Tibial artery (tissue), 4 donors: ENCODE measurements at regions not wholly inside any gene's neighbourhood (a gene's known extent, or its start where the extent isn't known, plus 50 kb on each side); places are given as distances from the start of the nearest gene placed in this dataset.

ENCODE experiments used
- DNase-seq, 2 donors: peaks; one replicate each; pipeline ENCODE4 v3.0.0-alpha.2; 2019
- H3K27ac ChIP-seq, 2 donors: fragments of 200-600 bp; sonication (generic) in 1 of 2; 1 replicate in 1 of 2; 2 replicates in 1 of 2; pipeline ENCODE4 v1.5.1; 2018 to 2019; ENCODE audit warnings: mild to moderate bottlenecking in 1 of 2
- H3K27me3 ChIP-seq, 2 donors: fragments of 200-600 bp; sonication (generic) in 1 of 2; one replicate each; pipeline versions ENCODE4 v1.5.1 to v1.6.0; 2016 to 2019
- H3K36me3 ChIP-seq, 3 donors: fragments of 200-600 bp; sonication (generic) in 2 of 3; one replicate each; pipeline ENCODE4 v1.5.1; 2016 to 2019; ENCODE audit warnings: mild to moderate bottlenecking in 2 of 3
- H3K4me1 ChIP-seq, 4 donors: fragments of 200-600 bp; sonication (generic) in 2 of 4; 1 replicate in 3 of 4; 2 replicates in 1 of 4; pipeline ENCODE4 v1.5.1; 2016 to 2019
- H3K4me3 ChIP-seq, 2 donors: fragments of 200-600 bp; sonication (generic) in 1 of 2; 1 replicate in 1 of 2; 2 replicates in 1 of 2; pipeline ENCODE4 v1.5.1; 2018 to 2019; ENCODE audit warnings: mild to moderate bottlenecking in 2 of 2
- H3K9me3 ChIP-seq, 3 donors: fragments of 200-600 bp; sonication (generic) in 1 of 3; one replicate each; pipeline ENCODE4 v1.5.1; 2016 to 2019
- intact Hi-C: fragments of 100-400 bp; cut with DNase I; formaldehyde crosslinking; loops from one replicate; pipeline ENCODE4 v1.15.0; 2023; ENCODE audit warnings: low total_unique reads
- TF ChIP-seq, protein P1 (sequence below), 2 experiments: fragments of 200-600 bp in 1 of 2; fragments of 450-650 bp in 1 of 2; IDR thresholded peaks; one replicate each; pipeline ENCODE4 v1.5.1; 2017 to 2019; ENCODE audit warnings: antibody characterized with exemption in 2 of 2, mild to moderate bottlenecking in 1 of 2, moderate library complexity in 1 of 2

DNA sequence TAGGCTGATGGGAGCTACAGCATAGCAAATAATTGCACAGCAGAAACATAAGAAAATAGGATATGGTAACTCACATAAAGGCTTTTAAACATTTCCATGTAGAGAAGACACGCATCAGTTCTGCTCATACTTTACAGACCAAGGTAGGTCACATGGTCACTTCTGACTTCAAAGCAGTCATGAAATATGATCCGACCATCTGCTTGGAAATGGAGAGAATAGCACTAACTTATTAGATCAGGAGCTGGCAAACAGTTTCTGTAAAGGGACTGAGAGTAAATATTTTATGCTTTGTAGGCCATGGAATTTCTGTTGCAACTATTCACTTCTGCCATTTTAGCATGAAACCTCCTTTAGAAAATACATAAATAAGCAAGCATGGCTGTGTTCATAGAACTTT lies 936.6 kb upstream of the FANCL start:
- Histone ChIP-seq H3K4me1 (no peaks in the 10 kb centered on the region), H3K27me3 (no peaks in the 10 kb centered on the region), H3K9me3 (no peaks in the 10 kb centered on the region), H3K36me3 (no peaks in the 10 kb centered on the region), H3K4me3 (no peak overlapping the region), H3K27ac (no peak overlapping the region)
- no peak for DNase-seq
- intact Hi-C loops: no loop called here
- TF ChIP-seq, protein P1, sequence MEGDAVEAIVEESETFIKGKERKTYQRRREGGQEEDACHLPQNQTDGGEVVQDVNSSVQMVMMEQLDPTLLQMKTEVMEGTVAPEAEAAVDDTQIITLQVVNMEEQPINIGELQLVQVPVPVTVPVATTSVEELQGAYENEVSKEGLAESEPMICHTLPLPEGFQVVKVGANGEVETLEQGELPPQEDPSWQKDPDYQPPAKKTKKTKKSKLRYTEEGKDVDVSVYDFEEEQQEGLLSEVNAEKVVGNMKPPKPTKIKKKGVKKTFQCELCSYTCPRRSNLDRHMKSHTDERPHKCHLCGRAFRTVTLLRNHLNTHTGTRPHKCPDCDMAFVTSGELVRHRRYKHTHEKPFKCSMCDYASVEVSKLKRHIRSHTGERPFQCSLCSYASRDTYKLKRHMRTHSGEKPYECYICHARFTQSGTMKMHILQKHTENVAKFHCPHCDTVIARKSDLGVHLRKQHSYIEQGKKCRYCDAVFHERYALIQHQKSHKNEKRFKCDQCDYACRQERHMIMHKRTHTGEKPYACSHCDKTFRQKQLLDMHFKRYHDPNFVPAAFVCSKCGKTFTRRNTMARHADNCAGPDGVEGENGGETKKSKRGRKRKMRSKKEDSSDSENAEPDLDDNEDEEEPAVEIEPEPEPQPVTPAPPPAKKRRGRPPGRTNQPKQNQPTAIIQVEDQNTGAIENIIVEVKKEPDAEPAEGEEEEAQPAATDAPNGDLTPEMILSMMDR (IDR thresholded peaks at IDR 0.05): no peak

DNA sequence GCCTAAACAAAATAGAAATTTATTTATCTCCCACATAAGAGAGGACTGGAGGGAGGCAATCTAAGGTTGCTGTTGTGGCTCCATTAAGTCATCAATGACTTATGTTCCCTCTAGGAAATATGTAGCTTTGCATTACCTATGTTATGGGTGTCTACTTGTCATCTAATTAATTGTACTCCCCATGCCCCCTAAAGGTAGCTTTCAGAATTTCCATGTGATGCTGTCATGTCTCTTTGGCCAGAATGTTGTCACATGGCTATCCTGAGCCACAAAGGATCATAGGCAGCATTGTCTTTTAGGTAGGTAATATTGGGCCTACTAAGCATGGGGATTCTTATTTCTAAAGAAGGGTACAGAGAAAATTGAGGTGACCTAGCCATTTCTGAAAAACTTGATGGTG lies 935.6 kb upstream of the FANCL start:
- Histone ChIP-seq H3K4me1 (no peaks in the 10 kb centered on the region), H3K27ac (no peak overlapping the region), H3K27me3 (no peaks in the 10 kb centered on the region), H3K4me3 (no peak overlapping the region), H3K36me3 (no peaks in the 10 kb centered on the region), H3K9me3 (no peaks in the 10 kb centered on the region)
- intact Hi-C loops: no loop called here
- DNase-seq: no peak
- TF ChIP-seq, protein P1 (IDR thresholded peaks at IDR 0.05): no peak

DNA sequence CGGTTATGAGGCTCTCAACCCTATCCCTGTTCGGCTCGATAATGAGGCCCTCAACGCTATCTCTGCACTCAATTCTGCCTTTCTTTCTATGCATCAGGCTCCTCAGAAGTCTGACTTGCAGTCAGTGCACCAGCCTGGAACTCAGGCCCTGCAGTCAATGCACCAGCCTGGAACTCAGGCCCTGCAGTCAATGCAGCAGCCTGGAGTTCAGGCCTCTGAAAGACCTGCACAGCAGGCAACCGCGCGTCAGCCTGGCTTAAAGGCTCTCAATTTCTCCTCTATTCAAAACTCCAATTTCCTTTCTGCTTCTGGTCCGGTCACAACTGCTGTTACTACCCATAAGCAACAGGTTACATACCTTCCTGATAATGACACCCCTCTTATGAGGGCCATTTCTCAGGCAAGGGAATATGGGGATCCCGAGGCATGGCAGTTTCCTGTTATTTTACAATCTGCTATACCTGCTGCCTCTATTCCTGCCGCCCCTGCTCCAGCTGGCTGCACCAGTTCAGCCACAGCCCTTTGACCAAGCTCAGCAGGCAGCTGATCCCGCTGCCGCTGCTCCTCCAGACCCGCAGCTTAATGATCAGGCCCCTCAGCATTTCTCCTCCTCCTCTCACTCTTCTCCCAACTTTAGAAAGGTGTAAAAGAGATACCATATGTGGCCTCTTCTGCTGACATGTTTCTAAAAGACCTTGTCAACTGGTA lies 933.6 kb upstream of the FANCL start:
- no peak overlapping the region for H3K4me3 ChIP-seq
- TF ChIP-seq, protein P1 (IDR thresholded peaks at IDR 0.05): no peak
- DNase-seq: no peak
- no peak overlapping the region for H3K27ac ChIP-seq
- intact Hi-C loops: no loop called here
- H3K4me1 ChIP-seq: no peaks in the 10 kb centered on the region
- H3K36me3 ChIP-seq: no peaks in the 10 kb centered on the region
- no peaks in the 10 kb centered on the region for H3K9me3 ChIP-seq
- no peaks in the 10 kb centered on the region for H3K27me3 ChIP-seq

DNA sequence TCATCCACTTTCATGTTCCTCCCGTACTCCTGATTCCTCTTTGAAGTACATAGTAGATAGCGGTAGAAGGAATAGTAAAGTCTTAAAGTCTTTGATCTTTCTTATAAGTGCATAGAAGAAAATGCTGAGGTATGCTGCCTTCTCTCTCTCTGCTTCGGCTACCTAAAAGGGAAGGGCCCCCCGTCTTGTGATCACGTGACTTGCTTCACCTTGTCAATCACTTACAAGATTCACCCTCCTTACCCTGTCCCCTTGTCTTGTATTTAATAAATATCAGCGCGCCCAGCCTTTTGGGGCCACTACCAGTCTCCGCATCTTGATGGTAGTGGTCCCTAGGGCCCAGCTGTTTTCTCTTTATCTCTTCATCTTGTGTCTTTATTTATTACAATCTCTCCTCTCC lies 932.2 kb upstream of the FANCL start:
- intact Hi-C loops: no loop called here
- Histone ChIP-seq H3K27me3 (no peaks in the 10 kb centered on the region), H3K36me3 (no peaks in the 10 kb centered on the region), H3K4me3 (no peak overlapping the region), H3K27ac (no peak overlapping the region), H3K9me3 (no peaks in the 10 kb centered on the region), H3K4me1 (no peaks in the 10 kb centered on the region)
- TF ChIP-seq, protein P1 (IDR thresholded peaks at IDR 0.05): no peak
- DNase-seq: no peak

DNA sequence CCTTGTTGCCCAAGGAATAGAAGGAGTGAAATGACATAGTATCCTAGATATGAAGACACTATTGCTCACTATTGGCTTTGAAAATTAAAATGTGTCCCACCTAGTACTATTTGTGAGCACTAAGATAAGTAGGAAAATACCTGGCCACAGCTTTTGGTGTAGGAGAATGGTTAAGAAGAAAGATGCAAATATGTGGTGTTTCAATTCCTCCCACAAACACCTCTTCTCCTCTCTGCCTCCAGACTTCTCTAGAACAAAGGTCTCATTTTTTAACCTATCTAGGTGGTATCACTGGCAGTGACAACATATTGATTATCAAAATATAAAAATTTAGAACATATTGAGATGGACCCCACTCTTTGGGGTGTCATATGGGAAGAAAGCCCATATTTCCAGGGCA lies 929.9 kb upstream of the FANCL start:
- TF ChIP-seq, protein P1 (IDR thresholded peaks at IDR 0.05): no peak
- no peaks in the 10 kb centered on the region for H3K36me3 ChIP-seq
- no peaks in the 10 kb centered on the region for H3K9me3 ChIP-seq
- no peaks in the 10 kb centered on the region for H3K27me3 ChIP-seq
- no peaks in the 10 kb centered on the region for H3K4me1 ChIP-seq
- intact Hi-C loops: no loop called here
- no peak overlapping the region for H3K4me3 ChIP-seq
- H3K27ac ChIP-seq: no peak overlapping the region
- no peak for DNase-seq

DNA sequence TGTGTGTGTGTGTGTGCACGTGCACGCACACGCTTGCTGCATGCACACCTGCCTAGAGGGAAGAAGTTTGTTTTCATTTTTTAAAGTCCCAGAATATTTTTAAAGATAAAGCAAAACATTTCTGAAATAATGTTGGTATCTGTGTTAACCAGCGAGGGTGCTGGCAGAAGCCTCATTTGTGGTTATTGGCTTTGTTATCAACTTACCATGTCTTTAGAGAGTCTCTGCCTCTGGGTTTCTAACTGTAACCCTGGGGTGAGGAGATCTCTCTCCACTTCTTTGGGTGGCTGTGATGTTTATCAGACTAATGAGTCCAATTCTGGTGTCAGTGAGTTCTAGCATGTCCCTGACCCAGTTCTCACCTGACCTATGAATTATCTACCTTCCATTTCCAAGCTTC lies 927.6 kb upstream of the FANCL start:
- no peak overlapping the region for H3K27ac ChIP-seq
- no peak for DNase-seq
- TF ChIP-seq, protein P1 (IDR thresholded peaks at IDR 0.05): no peak

More for the DNA sequence above, 927.6 kb upstream of the FANCL start:
- Histone ChIP-seq H3K27me3 (no peaks in the 10 kb centered on the region), H3K4me1 (no peaks in the 10 kb centered on the region), H3K9me3 (no peaks in the 10 kb centered on the region), H3K36me3 (no peaks in the 10 kb centered on the region), H3K4me3 (no peak overlapping the region)
- intact Hi-C loops: no loop called here
